ENCODE measurements at regions not wholly inside any gene's neighbourhood (a gene's known extent, or its start where the extent isn't known, plus 50 kb on each side); places are given as distances from the start of the nearest gene placed in this dataset.

GRCh38 chr14:98608071-98609060, 663.6 kb downstream of the BCL11B start:
- Mint-ChIP-seq H3K9me3 (no peaks in the 10 kb centered on the region), H3K36me3 (ENCODE audit: low read depth) (no peaks in the 10 kb centered on the region), H3K4me3 (no peak overlapping the region), H3K27ac (no peak overlapping the region), H3K4me1 (no peaks in the 10 kb centered on the region), H3K27me3 (ENCODE audit: insufficient read depth) (no peaks in the 10 kb centered on the region)
- Histone ChIP-seq H3K27ac (ENCODE audit: low read depth, low read length) (no peak overlapping the region), H3K9me3 (ENCODE audit: control insufficient read depth, low read length) (no peaks in the 10 kb centered on the region), H3K9ac (ENCODE audit: extremely low read depth, low read length, poor library complexity, severe bottlenecking) (no peak overlapping the region), H3K36me3 (ENCODE audit: control insufficient read depth, insufficient read depth, low read length) (no peaks in the 10 kb centered on the region), H3K4me3 (ENCODE audit: low read length) (no peak overlapping the region), H3K4me1 (ENCODE audit: control insufficient read depth, insufficient read depth, low read length) (no peaks in the 10 kb centered on the region), H3K27me3 (ENCODE audit: control insufficient read depth, insufficient read depth, low read length, poor library complexity, severe bottlenecking) (no peaks in the 10 kb centered on the region)
- TF ChIP-seq, protein P1, sequence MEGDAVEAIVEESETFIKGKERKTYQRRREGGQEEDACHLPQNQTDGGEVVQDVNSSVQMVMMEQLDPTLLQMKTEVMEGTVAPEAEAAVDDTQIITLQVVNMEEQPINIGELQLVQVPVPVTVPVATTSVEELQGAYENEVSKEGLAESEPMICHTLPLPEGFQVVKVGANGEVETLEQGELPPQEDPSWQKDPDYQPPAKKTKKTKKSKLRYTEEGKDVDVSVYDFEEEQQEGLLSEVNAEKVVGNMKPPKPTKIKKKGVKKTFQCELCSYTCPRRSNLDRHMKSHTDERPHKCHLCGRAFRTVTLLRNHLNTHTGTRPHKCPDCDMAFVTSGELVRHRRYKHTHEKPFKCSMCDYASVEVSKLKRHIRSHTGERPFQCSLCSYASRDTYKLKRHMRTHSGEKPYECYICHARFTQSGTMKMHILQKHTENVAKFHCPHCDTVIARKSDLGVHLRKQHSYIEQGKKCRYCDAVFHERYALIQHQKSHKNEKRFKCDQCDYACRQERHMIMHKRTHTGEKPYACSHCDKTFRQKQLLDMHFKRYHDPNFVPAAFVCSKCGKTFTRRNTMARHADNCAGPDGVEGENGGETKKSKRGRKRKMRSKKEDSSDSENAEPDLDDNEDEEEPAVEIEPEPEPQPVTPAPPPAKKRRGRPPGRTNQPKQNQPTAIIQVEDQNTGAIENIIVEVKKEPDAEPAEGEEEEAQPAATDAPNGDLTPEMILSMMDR (conservative IDR thresholded peaks at IDR 0.05) = no peak
- WGBS, 2 experiments (ENCODE audit: insufficient coverage in 1 of 2, insufficient read length in 1 of 2) = 91 to 97% methylated on average over 6 to 11 of the region's 11 CpGs
- no peak for DNase-seq

- H3K36me3 ChIP-seq (ENCODE audit: control insufficient read depth, insufficient read depth, low read length) = no peaks in the 10 kb centered on the region
- WGBS, 2 experiments (ENCODE audit: insufficient coverage in 1 of 2, insufficient read length in 1 of 2) = 65 to 83% methylated on average over 5 to 6 of the region's 6 CpGs
- Mint-ChIP-seq H3K4me3 (no peak overlapping the region), H3K36me3 (ENCODE audit: low read depth) (no peaks in the 10 kb centered on the region), H3K27ac (no peak overlapping the region), H3K4me1 (no peaks in the 10 kb centered on the region), H3K9me3 (peaks cover 5% of the 10 kb centered on the region), H3K27me3 (ENCODE audit: insufficient read depth) (no peaks in the 10 kb centered on the region)
- no peak overlapping the region for H3K9ac ChIP-seq (ENCODE audit: extremely low read depth, low read length, poor library complexity, severe bottlenecking)
- no peak overlapping the region for H3K27ac ChIP-seq (ENCODE audit: low read depth, low read length)
- TF ChIP-seq, protein P1 (conservative IDR thresholded peaks at IDR 0.05) = no peak
- no peak for DNase-seq
- H3K4me1 ChIP-seq (ENCODE audit: control insufficient read depth, insufficient read depth, low read length) = no peaks in the 10 kb centered on the region
- H3K4me3 ChIP-seq (ENCODE audit: low read length) = no peak overlapping the region
- no peaks in the 10 kb centered on the region for H3K27me3 ChIP-seq (ENCODE audit: control insufficient read depth, insufficient read depth, low read length, poor library complexity, severe bottlenecking)
- H3K9me3 ChIP-seq (ENCODE audit: control insufficient read depth, low read length) = no peaks in the 10 kb centered on the region
These were observed 659.4 kb downstream of the BCL11B start for GRCh38 chr14:98612434-98613200.

GRCh38 chr14:98614741-98615140, 657.3 kb downstream of the BCL11B start:
- Histone ChIP-seq H3K9ac (ENCODE audit: extremely low read depth, low read length, poor library complexity, severe bottlenecking) (no peak overlapping the region), H3K4me3 (ENCODE audit: low read length) (no peak overlapping the region), H3K27me3 (ENCODE audit: control insufficient read depth, insufficient read depth, low read length, poor library complexity, severe bottlenecking) (no peaks in the 10 kb centered on the region), H3K27ac (ENCODE audit: low read depth, low read length) (no peak overlapping the region), H3K9me3 (ENCODE audit: control insufficient read depth, low read length) (no peaks in the 10 kb centered on the region), H3K36me3 (ENCODE audit: control insufficient read depth, insufficient read depth, low read length) (no peaks in the 10 kb centered on the region), H3K4me1 (ENCODE audit: control insufficient read depth, insufficient read depth, low read length) (no peaks in the 10 kb centered on the region)
- H3K4me1 Mint-ChIP-seq = no peaks in the 10 kb centered on the region
- TF ChIP-seq, protein P1 (conservative IDR thresholded peaks at IDR 0.05) = no peak
- H3K36me3 Mint-ChIP-seq (ENCODE audit: low read depth) = no peaks in the 10 kb centered on the region
- no peaks in the 10 kb centered on the region for H3K27me3 Mint-ChIP-seq (ENCODE audit: insufficient read depth)
- no peak for DNase-seq
- no peak overlapping the region for H3K4me3 Mint-ChIP-seq
- WGBS, 2 experiments (ENCODE audit: insufficient coverage in 1 of 2, insufficient read length in 1 of 2) = 91 to 93% methylated on average over 2 to 3 of the region's 3 CpGs
- H3K27ac Mint-ChIP-seq = no peak overlapping the region
- H3K9me3 Mint-ChIP-seq = peaks cover 15% of the 10 kb centered on the region

All from endodermal cell (in vitro differentiated cells).